HG03571 (cell line): ENCODE measurements at regions not wholly inside any gene's neighbourhood (a gene's known extent, or its start where the extent isn't known, plus 50 kb on each side); places are given as distances from the start of the nearest gene placed in this dataset.

Experiments used
- ATAC-seq: cut with Tn5 transposase; IDR thresholded peaks from one replicate; pipeline ENCODE4 v1.9.1; 2021; ENCODE audit not compliant: unreplicated experiment

DNA sequence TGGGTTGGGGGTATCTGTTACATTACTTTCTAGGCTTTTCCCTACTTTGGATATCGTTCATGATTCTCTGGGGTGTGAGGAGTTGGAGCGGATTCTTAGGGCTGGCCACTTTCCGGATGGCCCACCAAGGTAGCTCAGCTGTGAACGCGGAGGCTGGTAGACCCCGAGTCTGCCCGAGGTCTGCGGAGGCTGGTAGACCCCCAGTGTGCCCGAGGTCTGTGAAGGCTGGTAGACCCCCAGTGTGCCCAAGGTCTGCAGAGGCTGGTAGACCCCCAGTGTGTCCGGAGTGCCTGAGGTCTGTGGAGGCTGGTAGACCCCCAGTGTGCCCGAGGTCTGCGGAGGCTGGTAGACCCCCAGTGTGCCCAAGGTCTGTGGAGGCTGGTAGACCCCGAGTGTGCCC is 99.2 kb upstream of the ZNF469 start:
- ATAC-seq, result no peak

DNA sequence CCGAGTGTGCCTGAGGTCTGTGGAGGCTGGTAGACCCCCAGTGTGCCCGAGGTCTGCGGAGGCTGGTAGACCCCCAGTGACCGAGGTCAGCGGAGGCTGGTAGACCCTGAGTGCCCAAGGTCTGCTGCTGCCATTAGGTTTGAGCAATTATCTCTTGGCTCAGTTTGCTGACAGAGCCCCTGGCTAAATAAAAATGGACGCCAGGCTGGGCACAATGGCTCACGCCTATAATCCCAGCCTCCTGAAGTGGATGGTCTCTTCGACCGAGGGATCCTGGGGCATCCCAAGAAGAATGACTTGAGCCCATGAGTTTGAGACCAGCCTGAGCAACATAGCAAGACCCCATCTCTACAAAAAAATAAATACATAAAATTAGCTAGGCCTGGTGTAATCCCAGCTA is 98.7 kb upstream of the ZNF469 start:
- ATAC-seq, result no peak

DNA sequence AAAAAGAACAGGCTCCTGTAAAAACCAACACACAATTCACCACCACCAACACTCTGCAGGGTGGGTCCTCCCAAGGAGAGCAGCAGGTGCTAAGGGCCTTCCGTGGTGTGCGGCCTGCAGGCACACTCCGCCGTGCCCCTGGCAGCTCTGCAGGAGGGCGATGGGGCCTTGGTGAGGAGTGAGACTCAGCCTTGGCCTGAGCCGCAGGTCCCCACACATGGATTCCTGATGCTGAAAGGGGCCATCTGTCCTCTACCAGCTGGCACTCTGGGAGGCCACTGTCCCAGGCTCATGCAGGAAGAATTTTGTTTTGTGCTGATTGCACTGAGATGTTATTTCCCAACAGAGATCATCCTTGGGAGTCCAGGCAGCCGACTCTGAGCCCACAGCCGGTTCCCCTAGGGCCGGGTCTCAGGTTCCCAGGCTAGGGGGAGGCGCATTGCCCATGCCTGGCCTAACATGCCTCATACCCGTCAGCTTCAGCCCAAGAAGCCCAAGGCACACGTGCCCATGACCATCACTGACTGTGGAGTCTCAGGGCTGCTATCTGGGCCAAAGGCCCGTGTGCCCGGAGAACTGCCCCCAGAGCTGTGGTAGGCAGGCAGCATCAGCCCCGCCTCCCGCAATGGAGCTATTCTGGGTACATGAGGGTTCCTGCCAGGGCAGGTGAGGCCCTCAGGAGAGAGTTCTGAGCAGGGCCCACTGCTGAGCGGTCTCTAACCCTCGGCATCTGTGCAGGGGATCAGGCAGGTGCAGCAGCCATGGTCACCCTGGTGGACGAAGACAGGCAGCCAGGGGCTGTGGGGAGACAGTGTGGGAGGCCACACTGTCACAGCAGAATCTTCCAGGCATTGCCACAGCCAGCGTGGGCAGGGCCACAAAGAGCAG is 97.9 kb upstream of the ZNF469 start:
- ATAC-seq, result no peak

DNA sequence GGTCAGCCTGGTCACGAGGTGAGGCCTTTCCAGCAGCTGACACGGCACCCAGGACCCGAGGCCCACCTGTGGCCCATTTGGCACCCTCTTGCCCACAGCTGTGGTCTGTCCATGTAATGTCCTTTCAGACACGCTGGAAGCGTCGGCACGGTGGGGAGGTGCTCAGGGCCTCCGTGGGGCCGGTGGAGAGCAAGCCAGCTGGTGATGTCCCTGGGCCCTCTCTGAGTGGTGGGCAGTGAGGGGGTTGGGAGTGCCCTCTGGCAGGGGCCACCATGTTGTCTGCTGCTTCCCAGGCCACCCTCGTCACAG is 97.3 kb upstream of the ZNF469 start:
- ATAC-seq, result no peak

DNA sequence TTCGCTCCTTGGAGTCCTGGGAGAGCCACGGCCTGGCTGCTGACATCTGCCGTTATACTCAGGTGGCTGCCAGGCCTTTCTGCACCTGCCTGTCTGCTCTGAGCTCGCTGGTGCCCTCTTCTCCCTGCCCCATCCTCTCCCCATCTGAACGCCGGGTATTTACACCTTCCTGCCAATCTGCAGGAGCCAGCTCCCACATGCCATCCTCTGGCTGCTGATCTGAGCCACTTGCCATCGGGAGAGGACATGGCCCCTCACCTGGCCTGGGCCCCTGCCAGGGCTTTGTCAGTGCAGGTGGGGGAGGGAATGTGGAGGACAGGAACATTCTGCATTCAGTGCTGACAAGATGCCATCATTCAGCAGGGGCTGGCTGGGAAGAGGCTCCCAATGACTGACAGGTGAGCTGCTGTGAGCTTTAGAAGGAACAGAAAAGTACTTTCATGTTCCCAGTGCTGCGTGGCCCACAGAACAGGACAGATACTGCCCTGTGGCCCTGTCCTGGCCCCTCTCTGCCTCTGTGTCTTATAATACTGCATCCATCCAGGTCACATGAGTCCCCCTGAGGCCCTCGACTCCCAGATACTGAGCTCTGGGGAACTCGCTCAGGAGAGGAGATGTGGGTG is 96.3 kb upstream of the ZNF469 start:
- ATAC-seq, result no peak

DNA sequence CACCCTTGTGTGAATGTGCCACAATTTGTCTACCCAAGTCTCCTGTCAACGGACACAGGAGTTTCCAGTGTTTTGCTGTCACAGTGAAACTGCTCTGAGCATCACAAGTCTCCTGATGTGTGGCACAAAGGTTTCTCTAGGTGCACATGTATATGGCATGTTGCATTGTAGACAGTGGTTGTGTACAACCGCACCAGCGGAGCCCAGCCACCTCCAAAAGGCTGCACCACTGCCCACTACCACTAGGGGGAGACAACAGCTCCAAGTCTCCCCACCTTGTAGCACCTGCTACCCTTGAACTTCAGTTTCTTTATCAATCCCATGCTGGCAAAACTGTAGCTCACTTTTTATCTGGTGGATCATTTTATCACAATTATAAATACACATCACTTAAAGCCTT is 95.5 kb upstream of the ZNF469 start:
- no peak for ATAC-seq

DNA sequence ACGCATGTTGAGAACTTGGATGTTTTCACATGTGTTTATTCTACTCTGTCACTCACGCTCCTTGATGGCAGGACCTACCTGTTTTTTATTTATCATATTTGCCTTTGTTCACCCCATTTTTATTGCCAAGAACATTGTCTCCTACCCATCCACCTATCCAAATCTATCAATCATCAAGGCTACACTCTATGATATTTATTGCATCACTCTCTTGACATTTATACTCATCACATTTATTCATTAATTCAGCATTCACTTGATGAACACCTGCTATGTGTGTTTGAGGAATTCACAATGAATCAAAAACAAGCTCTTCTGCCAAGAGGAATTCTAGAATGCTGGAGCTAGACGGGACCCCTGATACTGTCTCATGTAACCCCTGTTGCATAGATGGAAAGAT is 94.5 kb upstream of the ZNF469 start:
- ATAC-seq, result no peak

DNA sequence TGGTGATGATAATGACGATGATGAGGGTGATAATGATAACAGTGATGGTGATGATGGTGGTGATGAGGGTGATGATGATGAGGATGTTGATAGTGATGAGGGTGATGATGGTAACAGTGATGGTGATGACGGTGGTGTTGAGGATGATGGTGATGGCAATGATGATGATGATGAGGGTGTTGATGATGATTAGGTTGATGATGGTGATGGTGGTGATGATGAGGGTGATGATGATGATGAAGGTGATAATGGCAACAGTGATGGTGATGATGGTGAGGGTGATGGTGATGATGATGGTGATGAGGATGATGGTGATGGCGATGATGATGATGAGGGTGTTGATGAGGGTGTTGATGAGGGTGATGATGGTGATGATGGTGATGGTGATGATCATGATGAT is 93.8 kb upstream of the ZNF469 start:
- ATAC-seq, result no peak

DNA sequence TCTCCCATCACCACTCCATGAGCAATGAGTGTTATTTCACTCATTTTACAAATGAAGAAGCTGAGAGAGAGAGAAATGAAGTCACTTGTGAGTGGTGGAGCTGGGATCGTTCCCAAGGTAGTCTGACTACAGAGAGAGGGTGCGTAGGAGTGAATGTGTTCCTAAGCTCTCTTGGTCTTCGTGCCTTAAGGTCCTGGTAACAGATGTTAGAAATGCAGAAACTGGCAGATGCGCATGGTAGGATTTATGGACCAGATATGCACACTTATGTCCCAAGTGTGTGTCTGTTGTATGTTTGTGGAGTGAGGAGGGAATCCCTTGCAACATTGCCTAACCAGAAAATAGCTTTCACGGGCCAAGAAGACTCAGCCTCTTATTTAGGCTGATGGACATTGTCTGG is 93.2 kb upstream of the ZNF469 start:
- no peak for ATAC-seq

DNA sequence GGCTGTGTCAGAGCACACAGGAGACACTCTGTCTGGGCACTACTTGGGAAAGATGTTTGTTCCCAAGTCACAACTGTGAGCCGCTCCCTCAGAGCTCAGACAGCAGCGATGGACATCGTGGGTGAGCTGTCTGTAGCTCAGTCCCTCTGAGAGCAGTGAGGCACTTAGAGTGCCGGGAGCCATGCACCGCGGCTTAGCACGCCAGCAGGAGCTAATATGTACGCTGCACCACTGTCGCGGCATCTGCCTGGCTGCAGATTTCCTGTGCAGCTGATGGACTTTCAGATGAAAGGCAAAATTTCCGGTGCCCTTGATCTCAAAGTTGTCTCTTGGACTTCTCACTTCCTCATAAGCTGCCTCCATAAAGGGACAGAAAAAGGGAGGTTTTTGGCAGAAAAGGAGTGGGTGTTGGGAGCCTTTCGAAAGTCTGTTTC is 92.8 kb upstream of the ZNF469 start:
- no peak for ATAC-seq

DNA sequence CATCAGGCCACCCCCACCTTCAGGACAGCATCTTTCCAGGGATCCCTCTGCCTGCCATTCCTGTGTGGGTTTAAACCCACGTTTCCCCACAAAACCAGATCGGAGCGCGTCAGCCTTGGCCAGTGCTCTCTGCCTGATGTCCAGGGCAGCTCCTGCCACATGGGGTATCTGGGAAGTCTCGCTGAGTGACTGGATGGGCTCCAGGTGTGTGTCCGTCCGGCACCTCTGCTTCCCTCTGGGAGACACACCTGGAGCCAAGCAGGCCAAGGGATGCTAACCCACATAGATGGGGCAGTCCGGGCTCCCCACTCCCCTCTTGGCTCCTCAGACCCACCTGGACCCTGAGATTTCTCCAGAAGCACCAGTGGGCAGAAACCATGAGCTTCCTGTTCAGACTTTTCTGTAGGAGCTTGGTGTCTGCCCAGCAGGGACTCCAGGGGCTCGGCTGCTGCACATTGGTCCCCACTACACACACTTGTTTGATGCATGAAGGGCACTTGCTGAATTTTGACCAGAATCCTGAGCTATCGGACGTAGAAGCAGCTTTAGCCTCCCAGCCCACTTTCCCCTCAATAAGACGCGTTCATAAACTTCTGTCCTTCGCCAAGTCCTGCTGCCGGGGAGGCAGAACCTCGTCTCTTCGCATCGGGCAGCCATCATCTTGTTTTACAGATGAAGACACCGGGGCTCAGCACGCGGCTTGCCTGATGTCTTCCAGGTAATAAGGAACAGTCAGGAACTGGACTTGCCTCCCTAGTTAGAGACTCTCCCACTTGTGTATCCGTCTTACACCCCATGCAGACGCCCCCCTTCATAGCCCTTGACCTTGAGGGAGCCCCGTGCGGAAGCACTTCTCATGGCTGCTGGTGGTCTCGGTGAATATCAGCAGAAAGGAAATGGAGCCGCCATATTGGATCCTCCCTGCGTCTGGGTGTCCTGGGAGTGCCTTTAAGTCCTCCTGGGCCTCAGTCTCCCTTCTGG is 91.6 kb upstream of the ZNF469 start:
- ATAC-seq, result no peak

DNA sequence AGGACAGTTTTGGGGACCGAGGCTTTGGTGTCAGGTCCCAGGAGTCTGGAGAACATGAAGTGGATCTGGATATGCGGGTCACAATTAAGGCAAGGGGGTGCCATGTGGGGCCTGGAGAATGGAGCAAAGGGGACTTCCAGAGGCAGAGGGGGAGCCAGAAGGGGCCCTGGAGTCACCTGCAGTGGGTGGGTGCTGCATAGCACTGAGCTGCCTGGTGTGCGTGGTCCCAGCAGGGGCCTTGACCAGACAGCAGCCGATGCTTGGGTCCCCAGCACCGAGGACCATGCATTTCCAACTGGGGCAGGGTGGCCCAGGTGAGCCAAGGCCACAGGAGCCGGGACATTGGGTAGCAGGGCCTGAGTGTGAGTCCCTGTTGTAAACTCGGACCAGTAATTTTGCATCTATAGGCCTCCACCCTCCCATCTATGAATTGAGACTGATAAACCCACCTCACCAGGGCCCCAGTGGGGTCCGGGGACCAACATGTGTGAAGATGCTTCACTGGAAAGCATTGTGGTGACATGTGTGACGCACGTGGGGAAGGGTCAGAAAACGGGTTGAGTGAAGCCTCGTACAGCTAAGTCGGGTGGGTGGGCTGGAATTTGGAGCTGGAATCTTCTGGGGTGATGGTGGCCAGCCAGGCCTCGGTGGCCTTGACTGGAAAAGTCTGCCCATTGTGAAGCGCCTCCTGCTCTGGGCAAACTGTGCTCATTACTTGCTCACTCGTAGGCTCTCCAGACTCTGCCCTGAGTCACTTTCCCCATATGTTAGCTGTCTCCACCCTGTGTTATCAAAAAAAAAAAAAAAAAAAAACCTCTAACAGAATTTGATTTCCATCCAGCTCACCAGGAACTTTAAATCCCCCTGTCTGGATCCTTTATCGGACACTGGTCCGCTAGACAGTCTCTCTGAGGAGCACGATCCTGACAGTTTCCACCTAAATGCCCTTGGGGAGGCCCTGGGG is 90.5 kb upstream of the ZNF469 start:
- no peak for ATAC-seq

DNA sequence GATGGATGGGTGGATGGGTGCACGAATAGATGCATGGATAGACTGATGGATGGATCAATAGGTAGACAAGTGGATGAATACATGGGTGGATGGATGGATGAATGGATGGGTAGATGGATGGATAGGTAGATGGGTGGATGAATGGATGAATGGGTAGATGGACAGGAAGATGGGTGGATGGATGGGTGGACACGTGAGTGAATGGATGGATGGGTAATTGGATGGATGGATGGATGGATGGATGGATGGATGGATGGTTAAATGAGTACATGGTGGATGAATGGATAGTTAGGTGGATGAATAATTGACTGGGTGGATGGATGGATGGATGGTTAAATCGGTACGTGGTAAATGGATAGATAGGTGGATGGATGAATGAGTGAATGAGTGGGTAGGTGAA is 89.7 kb upstream of the ZNF469 start:
- no peak for ATAC-seq

DNA sequence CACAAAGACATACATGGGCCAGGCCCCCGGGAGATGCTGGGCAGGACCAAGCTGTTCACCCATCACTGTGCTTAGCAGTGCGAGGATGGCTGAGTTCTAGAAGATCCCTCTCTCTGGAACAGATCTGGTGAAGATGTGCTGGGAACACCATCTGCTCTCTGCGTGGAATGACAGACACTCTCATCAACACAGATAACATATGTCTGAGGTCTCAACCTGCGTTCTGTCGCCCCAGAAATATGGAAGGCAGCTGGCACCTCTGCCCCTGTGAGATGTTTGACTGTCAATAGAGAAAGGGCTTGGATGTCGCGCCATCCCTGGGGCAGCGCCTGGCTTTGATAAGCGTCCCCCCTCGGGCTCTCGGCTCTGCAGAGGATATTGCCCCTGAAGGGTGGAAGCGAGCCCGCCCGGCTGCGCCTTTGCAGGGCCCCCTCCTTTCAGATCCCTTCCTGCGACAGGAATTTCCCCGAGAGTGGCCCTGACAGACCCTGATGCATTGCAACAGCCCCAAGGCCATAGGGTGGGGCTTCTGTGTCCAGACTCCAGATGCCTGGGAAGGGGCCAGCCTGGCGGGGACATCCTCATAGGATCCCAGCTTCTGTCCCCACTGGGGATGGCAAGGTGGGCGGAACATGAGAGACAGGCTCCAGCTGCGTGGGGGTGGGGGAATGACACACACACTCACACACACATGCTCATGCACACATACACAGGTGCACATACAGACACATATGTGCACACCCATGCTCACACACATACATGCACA is 86.9 kb upstream of the ZNF469 start:
- ATAC-seq, result no peak

DNA sequence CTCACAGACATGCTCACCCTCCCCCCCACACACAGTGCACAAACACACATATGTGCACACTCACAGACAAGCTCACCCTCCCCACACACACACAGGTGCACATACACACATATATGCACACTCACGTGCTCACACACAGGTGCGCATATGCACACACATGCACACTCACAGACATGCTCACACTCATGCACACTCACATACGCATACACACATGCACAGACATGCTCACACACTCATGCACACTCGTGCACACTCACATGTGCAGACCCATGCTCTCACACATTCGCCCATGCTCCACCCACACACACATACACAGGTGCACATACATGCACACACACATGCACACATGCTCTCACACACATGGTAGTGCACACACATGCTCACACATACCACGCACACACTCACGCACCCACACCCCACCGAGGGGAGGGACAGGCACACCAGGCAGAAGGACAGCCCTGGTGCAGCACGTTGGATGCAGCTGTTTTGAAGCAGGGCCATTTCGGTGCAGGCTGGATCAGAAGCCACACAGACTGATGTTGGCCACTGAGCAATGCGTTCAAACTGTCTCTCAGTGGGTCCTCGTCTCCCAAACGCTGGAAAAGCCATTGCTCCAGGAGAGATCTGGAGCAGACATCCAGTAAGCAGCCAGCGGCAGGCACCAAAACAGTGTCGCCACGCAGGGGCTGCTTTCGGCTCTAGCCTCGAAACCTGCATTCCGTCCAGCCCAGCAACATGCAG is 86.2 kb upstream of the ZNF469 start:
- no peak for ATAC-seq

DNA sequence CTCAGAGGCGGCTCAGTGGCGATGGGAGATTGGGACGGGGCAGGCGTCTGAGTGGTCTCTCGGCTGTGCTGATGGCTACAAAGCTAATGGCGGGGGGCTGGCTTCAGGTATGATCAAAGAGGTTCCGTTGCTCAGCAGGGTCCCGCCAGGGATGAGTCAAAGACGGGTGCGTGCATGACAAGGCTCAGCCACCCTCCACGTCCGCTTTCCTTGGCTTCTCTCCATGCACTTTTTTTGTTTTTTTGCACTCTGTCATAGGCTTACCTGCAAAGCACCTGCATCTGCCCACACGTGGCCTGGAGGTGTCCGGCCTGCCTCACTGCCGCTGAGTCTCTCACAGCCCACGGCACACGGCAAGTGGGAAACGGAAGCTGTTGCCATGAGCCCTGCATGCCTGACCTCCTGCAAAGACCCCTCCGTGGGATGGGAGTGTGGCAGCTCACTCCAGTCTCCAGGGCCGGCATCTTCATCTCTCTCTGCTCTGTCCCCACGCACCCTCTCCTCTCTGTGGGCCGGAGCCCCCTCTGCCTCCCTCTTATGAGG is 85.5 kb upstream of the ZNF469 start:
- no peak for ATAC-seq

DNA sequence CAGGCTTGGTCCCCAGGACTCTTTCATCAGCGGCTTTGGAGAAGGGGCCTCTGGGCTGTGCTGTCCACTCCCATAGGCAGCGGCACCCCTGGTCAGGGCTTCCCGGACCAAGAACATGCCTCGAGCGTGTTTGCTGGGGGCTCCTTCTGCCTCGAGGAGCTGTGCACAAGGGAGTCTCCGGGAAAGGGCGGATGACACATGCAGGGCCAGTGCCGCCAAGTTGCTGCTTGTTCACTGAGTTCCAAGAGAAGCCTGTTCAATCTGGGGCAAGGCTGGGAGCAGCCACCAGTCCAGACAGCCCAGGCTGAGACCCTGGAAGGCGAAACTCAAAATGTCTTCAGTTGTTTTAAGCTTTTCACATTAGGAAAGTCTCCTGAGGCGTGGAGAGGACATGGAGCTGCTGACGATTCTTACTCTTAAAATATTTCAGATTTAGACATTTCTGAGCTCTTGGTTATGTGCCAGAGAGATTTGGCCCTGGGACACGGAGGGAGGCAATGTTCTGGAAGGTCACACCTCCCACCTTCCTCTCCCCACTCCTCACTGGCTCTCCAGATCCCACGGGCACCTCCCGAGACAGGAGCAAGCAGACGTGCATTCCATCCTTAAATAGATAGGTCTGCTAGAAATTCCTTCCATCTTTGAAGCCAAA is 84.5 kb upstream of the ZNF469 start:
- no peak for ATAC-seq
